Islet of Langerhans (tissue), 1 donor: ENCODE measurements at regions not wholly inside any gene's neighbourhood (a gene's known extent, or its start where the extent isn't known, plus 50 kb on each side); places are given as distances from the start of the nearest gene placed in this dataset.

ENCODE experiments used
- FAIRE-seq: peaks from one replicate; lab custom pipeline; 2011; peaks lifted over from hg19 to GRCh38; lab: Jason Lieb, UNC

DNA sequence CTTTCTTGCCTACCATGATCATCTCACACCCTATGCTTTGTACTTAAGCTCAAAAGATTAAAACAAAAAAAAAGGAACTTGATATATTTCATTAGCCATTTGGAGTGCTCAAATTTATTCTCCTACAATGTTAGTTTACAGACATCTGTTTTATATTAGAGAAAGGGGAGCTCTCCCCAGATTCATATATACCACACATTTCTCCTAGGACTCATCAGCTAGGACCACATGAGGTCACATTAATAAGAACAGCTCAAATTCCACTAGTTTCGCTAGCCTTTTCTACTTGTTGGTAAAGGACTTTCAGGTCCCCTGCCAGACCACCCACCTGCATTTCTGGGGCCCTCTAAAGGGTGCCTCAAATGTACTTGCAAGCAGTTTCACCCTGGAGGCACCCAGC is 151.2 kb upstream of the MMADHC start:
- FAIRE-seq: no peak

DNA sequence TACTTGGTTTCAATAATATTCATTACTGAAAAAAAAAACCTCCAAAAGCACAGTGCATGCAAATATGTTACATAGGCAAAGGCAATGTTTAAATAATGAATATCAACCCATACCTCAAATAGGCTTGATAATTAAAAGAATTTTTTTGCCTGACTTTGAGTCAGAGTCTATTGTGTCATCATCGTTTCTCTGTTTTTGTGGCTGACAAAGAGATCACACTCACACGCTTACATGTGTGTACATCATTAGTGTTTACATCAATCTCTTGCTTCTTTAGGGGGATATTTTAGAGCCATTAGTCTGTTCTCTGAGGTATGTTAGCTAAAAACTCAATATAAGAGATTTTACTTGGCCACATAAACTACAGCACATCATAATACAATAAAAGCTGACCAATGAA is 150.3 kb upstream of the MMADHC start:
- FAIRE-seq: no peak

DNA sequence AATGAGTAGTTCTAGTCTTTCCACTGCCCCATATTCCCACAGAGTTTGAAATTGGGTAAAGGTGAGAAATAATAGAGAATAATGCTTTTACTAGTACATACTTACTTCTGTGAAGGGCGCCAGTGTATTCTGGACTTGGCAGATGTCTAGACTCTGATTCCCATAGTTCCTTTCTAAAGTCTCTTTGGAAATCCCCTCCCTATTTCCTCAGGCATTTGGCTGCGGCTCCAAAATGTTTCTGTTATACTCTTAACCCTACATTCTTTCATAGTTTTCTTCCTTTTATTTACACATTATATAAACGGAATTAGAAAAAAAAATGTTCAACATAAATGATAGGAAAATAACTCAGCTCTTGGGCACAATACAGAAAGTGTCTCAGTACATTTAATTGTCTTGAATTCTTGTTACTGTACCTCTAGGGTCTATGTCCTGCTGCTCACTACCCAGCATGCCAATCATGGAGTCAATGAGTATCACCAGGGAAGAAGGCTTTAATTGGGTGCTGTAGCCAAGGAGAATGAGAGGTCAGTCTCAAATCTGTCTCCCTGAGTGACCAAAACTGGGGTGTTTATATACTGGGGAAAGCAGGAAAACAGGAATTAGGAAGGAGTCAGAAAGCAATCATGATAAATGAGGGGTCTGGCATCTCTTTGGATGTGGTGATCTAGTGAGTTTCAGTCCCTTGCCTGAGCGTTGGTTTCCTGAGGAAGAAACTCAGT is 147.8 kb upstream of the MMADHC start:
- FAIRE-seq: no peak

DNA sequence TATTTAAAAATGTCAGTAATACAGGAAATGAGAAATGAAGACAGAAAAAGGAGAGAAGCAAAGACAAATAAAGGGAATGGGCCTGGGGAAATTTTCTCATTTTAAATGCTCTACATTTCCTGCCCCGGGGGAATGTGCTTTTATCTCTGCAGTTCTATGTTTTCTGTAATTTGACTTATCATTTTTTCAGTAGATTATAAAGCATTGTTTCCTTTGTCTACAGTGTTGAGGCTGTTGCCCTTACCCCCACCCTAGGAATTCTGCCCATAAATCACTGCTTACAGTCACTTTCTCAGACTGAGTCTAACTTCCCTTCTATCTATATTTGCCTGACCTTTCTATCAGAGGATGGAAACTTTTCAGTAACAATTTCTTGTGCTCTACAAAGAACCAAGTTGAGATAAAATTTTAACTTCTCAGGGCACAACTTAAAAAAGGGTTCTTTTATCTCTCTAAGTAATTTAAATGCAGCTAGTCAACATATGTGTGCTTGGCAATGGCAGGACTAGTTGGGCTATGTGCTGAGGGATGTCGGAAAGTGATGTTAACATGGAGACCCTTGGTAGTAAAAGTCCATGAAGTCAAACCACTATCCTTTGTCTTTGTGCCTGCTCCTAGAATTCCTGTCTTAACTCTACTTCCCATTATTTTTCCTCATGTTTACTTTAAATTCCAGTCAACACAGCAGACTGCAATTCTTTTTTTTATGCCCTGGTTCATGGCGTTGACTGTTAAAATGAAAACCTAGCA is 146.5 kb upstream of the MMADHC start:
- no peak for FAIRE-seq

DNA sequence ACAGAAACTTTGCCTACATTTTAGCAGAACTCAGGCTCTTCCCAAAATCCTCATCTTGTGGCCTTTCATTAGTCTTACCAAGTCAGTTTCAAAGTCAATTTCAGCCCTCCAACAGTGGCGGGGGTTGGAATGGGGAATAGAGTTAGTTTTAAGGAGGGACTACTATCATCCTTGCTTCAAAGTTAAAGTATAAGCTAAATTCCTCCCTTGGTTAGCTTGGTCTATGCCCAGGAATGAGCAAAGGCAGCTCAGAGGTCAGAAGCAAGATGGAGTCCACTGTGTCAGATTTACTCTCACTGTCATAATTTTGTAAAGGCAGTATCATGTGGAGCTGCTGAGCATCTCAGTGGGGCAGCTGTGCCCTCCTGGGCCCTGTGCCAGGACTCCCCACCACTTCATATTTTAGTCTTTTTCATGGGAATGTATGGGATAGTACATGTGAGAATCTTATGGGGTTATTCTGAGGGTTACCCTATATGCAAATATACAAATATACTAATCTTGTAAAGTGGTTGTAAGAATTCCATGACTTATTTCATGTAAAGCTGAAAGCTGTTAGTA is 145.2 kb upstream of the MMADHC start:
- no peak for FAIRE-seq

DNA sequence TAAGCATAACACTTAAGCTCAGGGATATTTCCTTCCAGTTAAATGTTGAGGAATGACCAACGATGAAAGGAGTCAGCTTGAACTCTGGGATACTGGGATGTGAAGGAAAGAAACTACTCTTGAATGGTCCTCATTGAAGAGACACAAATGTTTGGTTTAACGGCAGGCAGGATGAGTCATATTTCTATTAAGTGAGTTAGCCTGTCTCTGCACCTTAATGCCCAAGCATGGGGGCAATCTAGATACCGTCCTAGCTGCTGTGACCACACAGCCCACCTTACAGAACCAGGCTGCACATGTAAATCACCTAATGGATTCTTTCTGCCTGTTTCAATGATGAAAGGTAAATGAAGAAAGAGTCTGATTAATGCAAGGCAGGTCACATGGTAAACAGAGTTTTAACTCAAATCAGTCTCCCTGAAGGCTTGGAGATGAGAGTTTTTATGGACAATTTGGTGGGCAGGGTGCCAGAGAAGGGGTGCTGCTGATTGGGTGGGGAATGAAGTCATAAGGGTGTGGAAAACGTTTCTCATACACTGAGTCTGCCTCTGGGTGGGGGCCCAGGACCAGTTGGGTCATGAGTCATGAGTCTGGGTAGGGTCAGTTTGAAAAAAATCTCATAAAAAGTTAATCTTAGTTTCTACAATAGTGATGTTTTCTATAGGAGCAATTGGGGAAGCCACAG is 144.6 kb upstream of the MMADHC start:
- no peak for FAIRE-seq

DNA sequence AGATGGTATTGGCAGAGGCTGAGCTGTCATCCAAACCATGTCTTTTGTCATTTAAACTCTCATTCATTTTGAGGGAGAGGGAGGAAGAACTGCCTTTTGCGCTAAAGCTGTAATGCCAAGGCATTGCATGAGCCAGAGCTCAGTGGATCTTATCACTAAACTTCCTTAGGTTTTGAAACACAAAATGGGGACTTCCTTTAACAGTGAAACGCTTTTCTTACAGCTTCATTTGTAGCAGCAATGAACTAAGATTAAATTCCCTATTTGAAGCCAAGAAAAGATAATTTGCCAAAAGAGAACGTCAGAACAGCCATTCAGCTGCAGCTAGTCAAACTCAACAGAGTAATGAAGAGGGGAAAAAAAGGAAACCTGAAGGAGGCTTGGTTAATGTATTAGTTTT is 143.5 kb upstream of the MMADHC start:
- FAIRE-seq: no peak

DNA sequence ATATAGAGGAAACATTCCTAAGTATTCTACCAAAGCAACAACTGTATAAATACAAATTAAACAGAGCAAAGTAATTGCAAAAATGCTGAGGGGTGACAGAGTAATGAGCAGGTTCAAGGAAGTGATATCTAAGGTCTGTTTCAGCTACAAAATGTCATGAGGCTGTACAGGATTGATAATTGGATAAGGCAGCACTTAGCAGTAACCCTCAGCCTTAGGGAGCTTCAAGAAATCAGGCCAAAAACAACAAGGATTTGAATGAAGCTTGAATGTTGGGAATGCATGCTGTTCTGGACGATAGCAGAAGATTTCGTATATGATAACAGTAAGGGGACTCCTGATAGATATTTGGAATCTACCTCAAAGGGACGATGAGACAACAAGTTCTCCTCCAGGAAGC is 142.0 kb upstream of the MMADHC start:
- no peak for FAIRE-seq

DNA sequence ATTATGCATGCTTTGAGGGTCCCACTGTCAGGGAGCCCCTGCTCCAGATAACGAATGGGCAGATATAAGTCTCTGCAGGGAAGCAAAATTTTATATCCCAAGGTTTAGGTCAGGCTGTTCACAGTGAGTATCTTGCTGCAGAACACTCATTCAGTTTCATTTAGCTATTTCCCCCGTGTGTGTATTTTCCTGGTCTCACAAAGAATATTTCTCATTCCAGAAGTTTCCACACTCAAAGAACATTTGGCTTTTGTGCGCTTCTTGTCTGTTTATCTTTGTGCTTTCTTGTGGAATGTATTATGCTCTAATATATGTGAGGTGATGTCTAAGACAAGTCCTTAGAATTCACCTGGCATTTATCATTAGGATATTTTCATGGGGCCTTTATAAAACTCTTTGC is 140.4 kb upstream of the MMADHC start:
- no peak for FAIRE-seq

DNA sequence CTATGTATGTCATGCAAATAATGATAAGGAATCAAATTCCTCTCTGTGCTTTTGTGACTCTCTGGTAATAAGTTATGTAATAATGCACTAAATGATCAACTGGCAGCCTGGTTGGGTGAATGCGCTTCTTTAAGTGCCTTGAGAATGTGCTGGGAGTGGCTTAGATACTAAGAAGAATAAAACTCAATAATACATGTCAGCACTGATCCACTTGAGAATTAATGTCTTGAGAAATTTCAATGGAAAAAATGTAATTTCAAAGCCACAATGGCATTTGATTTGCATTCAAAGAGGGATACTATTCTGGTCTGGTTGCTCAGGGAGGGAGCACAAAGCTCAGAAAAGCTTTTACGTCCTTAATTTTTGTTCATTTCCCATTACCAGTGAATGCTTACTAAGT is 137.7 kb upstream of the MMADHC start:
- no peak for FAIRE-seq

DNA sequence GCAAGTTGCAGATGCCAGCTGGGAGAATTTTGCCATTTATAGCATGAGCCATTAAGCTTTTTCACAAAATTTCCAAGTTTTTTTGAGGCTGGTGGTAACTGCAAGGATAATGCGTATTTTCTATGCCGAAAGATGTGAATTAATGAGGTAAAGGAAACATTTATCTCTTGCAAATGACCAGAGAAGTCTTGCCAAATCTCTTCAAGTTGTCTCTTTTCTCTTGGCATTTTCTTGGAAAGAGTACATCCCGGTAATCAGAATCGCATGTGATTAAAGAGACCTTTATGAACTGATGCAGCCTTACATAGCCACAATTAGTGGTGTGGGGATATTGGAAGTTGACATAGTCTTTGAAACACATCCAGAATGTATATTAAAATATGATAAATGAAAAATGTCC is 136.5 kb upstream of the MMADHC start:
- no peak for FAIRE-seq

DNA sequence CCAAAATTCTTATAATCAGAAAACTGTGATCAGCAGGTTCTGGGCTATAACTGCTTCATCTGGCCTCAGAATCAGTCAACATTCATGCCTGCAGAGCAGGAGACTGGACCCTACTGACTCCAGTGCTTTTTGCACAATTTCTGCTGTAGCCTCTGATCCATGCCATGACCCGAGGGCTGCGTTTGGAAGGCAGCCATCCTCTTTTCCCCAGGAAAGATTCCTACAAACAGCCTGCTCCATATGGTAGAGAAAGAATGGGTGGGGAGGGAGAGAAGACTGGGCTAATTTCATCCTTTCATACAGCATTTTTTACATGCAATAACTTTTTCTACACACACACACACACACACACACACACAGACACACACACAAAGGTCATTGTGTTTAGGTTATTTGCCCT is 133.0 kb upstream of the MMADHC start:
- no peak for FAIRE-seq

DNA sequence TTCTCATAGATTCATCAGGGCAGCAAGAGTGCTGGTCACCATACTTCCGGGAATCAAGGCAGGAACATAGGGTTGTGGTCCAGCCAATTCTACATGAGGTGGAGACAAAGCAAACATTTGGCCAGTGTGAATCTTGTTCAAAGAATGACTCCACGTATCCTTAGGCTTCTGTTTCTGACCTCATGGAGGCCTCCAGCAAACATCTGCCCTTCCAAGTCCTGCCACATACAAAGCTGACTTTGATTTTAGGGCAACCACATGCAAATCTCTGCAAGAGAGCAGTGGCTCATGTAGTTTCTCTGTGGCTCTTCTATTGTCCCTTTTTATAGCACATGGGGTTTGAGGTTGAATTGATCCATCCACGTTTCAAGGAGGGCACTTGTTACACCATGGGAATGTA is 132.1 kb upstream of the MMADHC start:
- no peak for FAIRE-seq

DNA sequence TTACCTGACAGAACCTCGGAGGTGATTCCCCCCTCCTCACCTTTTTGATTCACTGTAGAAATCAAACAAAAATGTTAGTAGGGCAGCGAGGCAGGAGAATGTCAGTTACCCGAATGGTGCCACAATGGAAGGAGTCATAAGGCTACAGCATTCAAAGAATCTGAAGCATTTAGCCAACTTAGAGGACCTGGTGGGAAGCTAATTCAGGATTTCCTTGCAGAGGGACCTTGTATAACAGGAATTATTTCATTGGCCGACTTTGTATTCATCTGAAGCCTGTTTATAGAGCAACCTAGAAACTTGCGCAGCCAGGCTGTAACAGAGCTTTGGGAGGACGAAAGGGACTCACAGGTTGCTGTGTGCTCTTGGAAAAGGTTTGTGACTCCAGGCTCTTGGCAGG is 129.1 kb upstream of the MMADHC start:
- FAIRE-seq: no peak

DNA sequence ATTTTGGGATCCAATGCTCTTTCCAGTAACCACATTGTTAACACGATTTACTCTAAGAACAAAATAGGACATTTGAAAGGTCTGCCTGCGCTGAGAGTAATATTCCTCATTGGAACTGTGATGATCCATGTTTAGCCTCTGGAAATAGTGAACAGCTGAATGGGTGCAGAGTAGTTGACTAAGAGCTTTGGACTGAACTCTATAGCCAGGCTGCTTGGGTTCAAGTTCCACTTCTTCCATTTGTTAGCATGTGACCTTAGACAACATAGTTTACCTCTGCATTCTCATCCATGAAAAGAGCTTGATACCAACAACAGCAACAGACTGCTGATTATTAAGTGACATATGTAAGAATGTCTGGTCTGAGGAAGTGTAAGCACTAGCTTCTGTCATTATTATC is 128.3 kb upstream of the MMADHC start:
- FAIRE-seq: no peak

DNA sequence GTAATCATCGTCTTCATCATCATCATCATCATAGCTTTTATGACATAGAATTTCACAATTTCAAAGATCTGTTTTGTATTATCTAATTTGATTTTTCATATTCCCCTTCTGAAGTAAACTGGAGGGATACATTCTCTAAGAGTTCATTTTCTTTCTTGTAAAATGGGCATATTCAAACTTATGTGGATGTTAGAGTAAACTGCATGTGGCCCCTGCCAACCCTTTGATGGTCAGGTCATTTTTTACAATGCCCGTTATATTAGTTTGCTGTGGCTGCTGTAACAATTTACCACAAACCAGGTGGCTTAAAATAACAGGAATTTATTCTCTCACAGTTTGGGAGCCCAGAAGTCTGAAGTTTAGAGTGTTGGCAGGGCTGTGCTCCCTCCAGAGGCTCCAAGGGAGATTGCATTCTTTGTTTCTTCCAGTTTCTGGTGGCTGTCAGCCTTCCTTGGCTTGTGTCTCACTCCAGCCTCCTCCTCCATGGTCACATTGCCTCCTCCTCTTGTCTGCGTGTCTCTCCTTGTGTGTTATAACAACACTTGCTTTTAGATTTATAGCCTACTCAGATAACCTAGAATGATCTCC is 127.5 kb upstream of the MMADHC start:
- FAIRE-seq: no peak

DNA sequence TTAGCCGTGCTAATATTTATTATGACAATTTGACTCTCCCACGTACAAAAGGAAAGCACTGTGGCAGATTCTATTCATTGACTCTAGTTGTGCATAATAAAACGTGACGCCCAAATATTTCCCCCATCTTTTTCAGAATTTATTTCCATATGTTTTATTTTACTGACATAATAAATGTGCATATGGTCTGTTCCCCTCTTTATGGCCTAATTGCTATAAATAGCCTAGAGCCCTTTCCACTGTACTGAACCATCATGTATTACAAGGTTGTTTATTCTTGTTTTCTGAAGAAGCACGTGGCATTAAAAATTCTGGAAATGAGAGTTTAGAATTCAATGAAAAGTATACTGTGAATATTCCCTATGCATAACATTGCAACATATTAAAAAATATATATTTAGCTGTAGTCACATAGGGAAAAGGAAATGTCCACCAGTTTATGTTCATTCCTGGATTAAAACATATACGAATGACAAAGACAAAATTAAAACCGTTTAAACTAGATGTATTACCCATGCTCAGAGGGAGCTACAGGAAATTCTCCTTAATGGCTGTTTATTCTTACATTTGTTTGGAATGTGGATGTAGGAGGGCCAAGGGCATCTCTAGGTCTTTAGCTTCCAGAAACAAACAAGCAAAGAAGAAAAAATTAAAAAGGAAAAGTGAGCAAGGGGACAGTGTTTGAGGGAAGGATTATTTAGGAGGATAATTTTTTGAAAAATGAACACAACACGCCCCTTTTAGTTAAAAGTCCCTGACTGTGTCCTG is 122.1 kb upstream of the MMADHC start:
- no peak for FAIRE-seq

DNA sequence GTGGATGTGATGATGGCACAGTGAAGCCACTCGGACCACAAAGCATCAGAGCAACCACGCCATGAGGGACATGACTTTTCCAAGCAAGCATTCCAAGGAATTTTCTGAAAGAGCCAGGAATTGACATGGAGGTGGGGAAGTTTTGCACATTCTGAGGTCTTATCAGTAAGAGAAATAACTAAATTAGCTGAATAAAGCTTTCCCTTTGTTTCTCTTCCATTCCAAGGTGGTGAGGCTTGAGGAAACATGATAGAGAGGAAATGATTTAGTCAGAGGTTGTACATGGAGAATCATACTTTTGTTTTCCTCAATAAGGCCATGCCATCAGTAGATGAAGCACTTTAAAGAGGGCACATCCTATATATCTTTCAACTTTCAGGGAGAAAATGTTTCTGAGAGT is 115.7 kb upstream of the MMADHC start:
- FAIRE-seq: no peak

DNA sequence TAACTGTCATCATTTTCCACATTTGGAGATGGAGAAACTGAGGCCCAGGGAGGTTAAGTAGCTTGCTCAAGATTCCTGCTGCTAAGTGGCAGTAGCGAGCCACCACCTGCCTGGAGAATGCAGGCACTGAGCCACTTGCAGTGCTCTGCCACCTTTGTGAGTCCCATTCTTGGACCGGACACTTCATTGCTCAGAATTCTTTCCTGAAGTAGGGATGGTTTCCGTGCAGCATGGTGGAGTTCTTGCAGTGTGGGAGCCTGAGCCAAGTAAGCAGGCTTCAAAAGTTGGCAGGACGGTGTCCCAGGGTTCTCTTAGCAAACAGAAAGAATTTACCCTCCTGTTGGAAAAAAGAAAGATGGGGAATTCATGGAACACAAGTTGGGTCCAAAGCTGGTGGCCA is 115.0 kb upstream of the MMADHC start:
- no peak for FAIRE-seq

DNA sequence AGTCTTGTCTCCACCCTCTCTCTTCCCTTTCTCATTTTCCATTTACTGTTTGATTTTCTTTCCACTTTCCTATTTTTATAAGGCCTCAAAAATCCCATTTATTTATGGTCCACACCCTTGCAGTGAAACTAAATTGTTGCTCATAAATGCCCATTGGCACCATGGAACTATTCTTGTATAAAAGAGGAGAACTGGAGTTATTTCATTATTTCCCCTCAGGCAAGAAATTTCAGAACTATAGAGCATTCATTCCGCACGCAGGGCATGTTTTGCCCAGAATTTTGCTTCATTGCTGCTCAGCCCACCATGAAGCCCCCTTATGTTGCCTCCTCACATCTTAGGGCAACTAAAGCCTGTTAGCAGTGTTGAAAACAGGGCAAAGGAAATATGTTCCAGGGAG is 113.7 kb upstream of the MMADHC start:
- FAIRE-seq: no peak

DNA sequence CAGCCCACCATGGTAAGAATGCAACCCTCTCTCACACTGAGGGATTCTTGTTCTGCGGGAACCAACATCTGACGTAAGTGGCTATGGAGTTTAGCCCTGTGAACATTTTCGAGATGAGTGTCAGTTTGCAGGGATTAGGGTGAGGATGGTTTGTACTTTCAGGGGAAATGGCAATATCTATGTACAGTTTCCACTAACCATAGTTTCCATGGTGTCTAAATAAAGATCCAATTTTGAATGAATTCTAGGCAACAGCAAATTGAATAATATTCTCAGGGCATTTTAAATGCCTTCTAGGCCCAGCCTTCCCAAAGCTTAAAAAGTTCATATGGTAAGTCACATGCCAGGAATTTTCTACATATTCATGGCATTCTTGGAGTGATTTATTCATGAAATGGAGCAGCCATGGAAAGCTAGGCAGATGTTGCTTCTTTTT is 105.4 kb upstream of the MMADHC start:
- no peak for FAIRE-seq

DNA sequence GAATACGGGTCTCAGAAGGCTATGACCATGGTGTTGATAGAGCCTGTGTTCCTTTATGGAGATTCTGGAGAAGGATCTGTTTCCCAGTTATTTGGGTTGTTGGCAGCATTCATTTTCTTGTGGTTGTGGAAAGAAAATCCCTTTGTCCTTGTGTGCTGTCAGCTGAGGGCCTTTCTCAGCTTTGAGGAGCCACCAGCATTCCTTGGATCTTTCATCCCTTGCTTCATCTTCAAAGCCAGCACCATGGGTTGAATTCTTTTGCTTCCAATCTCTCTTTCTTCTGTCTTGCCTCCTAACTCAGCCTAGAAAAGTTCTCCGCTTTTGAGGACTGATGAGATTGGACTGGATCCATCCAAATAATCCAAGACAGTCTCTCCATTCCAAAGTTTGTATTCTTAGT is 103.2 kb upstream of the MMADHC start:
- FAIRE-seq: no peak
